Activated CD4-positive, CD25-positive, alpha-beta regulatory T cell treated with anti-CD3 and anti-CD28 coated beads, Interleukin-2, amount 50 U/mL, for 16 hours (primary cell): ENCODE measurements at regions not wholly inside any gene's neighbourhood (a gene's known extent, or its start where the extent isn't known, plus 50 kb on each side); places are given as distances from the start of the nearest gene placed in this dataset.

Experiments used
- DNase-seq: peaks from one replicate; pipeline ENCODE4 v3.0.0-alpha.2; 2020; ENCODE audit warnings: low read depth, low spot score

GRCh38 chr13:34748073-34748472, 194.0 kb upstream of the NBEA start:
- no peak for DNase-seq

- DNase-seq = no peak
These were observed 193.5 kb upstream of the NBEA start for GRCh38 chr13:34748596-34748995.

DNA sequence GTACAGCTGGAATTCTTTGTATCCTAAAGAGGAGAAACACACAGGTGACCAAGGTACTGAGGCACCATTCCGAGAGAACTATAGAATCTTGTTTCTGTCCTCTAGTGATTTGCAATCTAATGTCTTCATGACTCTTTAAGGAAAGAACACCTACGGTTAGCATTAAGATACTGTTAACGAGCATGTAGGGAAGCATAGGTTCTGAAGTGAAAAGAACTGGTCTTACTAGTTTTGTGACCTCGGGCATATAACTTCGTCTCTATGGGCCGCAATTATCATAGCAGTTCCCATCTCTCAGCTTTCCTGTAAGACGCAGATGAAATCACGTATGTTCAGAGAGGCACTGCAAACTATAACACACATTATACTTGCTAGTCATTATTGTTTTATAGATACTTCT, 193.0 kb upstream of the NBEA start:
- no peak for DNase-seq

GRCh38 chr13:34750078-34750931, 191.8 kb upstream of the NBEA start:
- no peak for DNase-seq

DNA sequence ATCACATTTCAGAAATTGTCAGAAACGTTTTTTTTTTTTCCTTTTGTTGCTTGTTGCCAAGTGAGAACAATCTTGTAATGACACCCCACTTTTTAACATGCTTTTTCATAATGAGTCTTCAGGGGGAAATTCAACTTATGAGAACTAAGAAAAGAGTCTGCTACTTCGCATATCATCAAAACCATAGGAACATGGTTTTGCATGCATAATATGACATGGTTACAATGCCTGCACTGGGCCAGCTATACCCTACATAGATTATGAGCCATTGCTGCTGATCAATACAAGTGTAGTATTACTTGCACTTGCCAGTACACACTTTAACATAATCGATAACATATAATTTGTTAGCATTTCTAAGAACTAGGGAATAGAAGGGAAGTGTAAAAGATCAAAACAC, 191.0 kb upstream of the NBEA start:
- DNase-seq = no peak

GRCh38 chr13:34751492-34751891, 190.6 kb upstream of the NBEA start:
- no peak for DNase-seq

- DNase-seq = no peak
These were observed 189.6 kb upstream of the NBEA start for GRCh38 chr13:34752283-34752960.

DNA sequence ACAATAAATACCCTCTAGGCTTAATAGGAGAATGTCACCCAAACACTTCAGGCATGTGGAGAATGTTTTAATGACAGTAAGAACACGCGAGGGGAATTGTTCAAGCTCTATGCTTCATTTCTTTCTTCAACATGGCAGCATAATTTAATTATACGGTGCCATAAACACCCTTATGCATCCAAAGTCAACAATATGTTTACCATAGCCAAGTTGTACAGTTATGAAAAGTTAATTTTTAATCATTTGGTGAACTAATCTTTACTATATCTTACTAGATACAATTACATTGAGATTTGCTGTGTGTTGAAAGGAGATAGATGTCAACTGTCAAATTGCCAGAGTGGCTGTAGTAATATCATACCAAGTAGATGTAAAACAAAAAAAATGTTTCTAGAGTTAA, 185.9 kb upstream of the NBEA start:
- DNase-seq = no peak

- DNase-seq = no peak
These were observed 185.5 kb upstream of the NBEA start for GRCh38 chr13:34756572-34756971.

GRCh38 chr13:34757441-34757840, 184.6 kb upstream of the NBEA start:
- no peak for DNase-seq

DNA sequence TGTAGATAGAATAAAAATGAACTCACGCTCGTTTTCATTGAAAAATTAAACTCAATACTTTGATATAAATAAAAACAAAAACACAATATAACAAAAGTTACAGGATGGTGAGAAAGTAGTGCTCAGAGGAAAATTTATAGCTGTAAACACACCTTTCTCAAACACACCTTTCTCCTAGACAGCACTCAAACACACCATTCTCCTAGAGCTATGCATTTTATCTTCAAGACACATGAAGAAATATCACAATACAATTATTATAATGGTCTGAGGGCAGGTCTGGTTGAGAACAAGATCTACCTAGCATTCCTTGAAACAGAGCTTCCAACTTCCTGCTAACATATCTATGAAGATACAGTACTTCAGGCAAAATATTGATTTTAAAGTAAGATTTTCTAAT, 183.4 kb upstream of the NBEA start:
- no peak for DNase-seq

- no peak for DNase-seq
These were observed 179.8 kb upstream of the NBEA start for GRCh38 chr13:34762312-34762711.

- no peak for DNase-seq
These were observed 177.8 kb upstream of the NBEA start for GRCh38 chr13:34764246-34764645.

DNA sequence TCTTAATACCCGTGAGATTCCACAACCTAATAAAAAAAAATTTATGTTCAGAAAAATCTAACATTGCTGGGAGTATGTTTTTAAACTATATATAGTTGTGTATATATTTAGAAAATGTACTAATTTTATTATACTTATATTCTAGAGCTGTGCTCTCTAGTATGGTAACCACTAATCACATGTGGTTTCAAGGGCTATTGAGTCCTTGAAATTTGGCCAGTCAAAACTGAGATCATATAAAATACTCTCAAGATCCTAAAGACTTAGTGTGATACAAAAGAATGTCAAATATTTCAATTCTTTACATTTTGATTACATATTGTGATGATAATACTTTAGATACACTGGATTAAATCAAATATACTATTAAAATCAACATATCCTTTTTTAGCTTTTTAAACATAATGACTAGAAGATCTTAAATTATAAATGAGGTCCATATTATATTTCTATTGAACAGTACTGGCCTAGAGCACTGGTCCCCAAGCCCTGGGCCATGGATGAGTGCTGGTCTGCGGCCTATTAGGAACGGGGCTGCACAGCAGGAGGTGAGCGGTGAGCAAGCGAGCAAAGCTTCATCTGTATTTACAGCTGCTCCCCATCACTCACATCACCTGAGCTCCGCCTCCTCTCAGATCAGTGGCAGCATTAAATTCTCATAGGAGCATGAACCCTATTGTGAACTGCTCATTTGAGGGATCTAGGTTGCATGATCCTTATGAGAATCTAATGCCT, 176.5 kb upstream of the NBEA start:
- no peak for DNase-seq

DNA sequence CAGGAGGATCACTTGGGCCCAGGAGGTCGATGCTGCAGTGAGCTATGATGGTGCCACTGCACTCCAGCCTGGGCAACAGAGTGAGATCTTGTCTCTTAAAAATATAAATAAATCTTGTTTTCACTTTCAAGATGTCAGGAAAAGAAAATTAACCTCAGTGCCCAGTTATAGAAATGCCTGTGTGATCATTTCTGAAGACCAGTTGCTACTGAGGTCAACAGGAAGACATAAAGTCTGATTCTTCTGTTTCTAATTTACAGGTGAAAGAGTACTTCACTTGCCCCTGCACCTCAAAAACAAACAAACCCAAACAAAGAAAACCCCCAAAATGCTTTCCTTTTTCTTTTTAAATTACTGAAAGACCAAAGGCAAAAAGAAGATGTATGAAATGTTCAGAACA, 174.3 kb upstream of the NBEA start:
- no peak for DNase-seq

DNA sequence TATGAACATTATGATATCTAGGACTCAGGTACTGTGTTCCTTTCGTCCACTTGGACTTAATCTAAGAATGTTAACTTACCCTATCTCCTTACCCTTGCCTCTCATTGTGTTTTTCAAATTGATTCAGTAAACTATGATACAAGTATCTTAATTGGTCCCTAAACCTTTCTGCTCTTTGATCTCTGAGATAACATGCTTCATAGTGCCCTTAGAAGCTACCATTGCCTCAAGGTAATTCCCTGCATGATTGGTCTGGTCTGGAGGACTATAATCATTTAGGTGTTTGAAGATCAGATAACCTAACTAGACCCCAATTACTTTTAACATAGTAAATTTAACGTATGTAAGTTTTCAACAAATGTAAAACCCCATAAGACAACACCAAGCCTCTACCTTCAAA, 169.9 kb upstream of the NBEA start:
- no peak for DNase-seq

GRCh38 chr13:34772881-34773280, 169.2 kb upstream of the NBEA start:
- no peak for DNase-seq

DNA sequence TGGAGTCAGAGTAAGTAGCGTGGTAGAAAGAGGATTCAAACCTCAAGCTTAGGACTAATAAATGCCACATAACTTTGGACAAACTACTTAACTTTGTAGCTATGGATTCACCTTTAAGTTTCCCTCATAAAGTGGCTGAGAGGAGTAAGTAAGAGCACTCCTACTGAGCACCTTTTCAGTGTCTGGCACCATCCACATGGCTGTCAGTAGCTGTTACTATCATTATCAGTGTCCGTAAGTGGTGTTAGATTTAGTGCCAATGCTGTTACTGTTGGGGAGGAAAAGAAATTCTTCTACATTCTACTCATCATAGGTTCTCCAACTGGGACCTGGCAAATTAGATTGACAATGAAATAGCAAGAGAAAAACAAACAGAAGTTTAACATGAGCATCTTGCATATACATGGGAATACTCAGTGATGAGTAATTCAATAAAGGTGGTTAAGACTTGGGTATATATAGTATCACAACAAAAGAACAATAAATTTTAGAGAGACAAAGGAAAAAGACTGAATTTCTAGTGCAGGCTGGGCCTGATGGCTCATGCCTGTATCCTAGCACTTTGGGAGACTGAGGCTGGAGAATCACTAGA, 165.6 kb upstream of the NBEA start:
- no peak for DNase-seq

DNA sequence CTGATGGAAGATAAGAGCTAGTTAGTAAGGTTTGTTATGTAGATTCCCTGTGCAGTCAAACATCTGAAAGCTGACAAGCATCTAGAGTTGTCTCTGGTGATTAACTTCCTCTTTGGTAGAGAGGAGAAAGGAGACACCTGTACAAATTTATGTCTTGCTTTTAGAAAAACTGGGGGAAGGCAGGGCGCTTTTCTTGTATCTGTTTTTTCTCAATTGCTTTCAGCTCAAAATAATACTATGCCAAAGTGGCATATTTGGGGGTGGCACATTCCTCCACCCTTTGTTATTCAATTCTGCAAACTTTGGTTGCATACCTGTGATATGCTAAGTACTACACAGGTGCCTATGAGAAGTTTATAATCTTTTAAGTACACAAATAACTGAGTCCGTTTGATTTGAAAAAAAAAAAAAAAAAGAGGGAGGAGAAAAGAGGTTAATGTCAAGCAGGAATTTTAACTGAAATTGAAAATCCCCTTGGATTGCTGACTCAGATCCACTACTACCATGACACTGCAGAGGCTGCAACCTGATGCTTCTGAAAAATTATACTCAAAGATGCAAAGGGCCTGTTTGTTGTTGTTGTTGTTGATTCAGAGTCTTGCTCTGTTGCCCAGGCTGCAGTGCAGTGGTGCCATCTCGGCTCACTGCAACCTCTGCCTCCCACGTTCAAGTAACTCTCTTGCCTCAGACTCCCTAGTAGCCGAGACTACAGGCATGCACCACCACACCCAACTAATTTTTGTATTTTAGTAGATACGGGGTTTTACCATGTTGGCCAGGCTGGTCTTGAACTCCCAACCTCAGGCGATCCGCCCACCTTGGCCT, 164.8 kb upstream of the NBEA start:
- no peak for DNase-seq

DNA sequence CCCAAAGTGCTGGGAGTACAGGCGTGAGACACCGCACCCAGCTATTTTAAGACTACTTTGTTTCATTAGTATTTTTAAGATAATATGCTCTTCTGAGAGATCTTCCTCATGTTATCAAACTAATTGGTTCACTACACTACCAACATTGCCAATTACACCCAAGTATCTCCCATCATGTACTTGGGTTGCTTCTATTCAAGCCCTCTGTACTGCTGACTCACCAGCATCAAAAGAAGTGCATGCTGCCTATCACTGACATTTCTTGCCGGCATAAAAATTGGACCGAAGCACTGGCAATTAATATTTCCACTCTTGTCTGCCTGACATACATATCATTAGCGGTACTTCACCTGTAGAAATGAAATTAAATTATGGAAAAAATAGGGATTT, 164.2 kb upstream of the NBEA start:
- no peak for DNase-seq

GRCh38 chr13:34779171-34779570, 162.9 kb upstream of the NBEA start:
- DNase-seq = no peak
